Brain pericyte (primary cell): ENCODE measurements at regions not wholly inside any gene's neighbourhood (a gene's known extent, or its start where the extent isn't known, plus 50 kb on each side); places are given as distances from the start of the nearest gene placed in this dataset.

ENCODE experiments used
- DNase-seq: peaks from one replicate; pipeline ENCODE4 v3.0.0-alpha.2; 2012; ENCODE audit warnings: low read depth, low spot score

- DNase-seq: no peak
Measured at GRCh38 chr3:16109929-16110328, 64.6 kb upstream of the GALNT15 start.

DNA sequence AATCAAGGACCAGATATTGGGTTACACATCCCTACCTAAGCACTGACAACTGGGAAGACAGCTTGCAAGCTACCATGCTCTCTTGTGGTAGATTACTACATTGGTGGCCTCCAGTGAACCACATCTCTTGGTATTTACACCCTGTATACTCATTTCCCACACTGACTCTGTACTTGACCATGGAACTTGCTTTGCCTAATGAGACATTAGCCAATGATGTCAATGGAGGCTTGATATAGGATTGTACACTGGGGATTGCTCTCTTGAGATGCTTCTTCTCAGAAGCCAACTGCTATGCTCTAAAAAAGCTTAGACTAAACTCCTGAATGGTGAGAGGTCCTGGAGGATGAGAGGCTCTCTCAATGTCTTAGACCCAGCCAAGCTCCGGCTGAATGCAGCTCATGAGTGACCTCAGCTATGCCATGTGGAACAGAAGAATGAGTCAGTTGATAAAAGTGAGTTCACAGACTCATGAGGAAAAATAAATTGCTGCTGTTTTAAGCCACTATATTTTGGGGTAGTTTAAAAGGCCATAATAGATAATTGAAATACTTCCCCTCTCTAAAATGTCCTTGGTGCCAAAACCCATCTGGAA is 61.5 kb upstream of the GALNT15 start:
- DNase-seq: no peak

GRCh38 chr3:16113704-16114103 is 60.8 kb upstream of the GALNT15 start:
- peak; percentile 18 for DNase-seq

DNA sequence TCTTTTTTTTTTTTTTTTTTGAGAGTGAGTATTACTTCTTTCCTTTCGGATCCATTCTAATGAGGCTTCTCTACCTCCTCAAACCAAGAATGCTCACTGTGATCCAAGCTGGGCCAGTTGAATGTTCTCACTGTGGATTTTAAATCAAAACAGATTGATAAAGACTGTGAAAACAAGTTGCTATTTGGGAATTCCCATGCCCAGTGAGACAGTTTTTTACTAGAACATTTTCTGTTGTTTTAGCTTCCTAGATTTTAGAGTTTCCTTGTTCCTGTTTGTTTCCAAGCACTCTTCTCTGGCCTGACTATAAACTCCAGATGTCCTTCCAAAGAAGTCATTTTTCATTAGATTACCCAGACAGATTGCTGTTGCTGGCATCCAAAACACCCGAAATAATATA is 60.1 kb upstream of the GALNT15 start:
- no peak for DNase-seq

GRCh38 chr3:16114930-16115329 is 59.5 kb upstream of the GALNT15 start:
- no peak for DNase-seq

DNA sequence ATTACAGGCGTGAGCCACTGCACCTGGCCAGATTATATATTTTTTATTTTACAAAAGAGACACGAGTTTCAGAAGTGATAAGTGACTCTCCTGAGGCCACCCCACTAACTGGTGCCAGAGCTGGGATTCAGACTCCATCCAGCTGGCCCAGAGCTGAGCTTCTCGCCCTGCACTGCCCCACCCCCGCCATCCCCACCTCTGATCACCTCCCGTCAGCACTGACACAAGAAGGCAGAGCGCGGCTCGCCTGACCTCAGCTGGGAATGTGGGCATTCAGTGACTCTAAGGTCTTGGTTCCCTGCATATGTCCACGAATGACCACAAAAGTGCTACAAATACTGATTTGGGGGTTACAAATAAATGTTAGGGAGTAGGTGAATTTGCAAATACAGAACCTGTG is 56.1 kb upstream of the GALNT15 start:
- no peak for DNase-seq

GRCh38 chr3:16119887-16120286 is 54.6 kb upstream of the GALNT15 start:
- DNase-seq: no peak

DNA sequence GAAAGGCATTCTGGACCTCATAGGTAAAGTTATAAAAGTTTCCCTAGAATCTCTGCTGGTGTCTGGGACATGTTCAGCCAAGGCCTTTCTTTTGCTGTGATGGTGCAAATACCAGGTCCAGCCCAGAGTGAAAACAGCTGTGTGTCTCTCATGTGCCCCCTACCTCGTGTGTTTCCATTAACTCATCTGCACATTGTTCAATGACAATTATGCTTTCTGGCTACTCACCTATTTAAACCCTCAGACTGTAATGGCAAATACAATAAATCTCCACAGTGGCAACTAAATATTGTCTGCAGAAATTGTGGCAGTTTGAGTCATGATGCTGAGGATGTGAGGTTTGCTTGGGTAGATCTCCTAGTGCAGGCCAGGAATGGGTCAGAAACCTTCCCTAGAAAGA is 53.1 kb upstream of the GALNT15 start:
- no peak for DNase-seq

- no peak for DNase-seq
Measured at GRCh38 chr3:16122155-16122554, 52.3 kb upstream of the GALNT15 start.

DNA sequence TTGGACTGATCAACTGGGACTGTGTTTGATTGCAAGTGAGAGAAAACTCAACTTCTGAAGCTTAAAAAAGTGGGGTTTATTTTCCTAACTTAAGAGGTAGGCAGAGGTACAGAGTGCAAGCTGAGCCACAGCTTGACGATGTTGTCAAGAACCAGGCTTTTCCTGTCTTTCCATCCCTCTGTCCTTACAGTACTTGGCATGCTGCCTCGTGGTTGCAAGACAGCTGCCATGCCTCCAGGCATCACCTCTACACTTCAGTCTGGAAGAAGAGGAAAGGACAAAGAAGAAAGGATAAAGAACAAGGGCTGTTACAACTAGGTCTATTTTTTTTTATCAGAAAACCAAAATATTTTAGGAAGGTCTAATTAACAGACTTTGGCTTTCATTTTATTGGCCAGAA is 51.8 kb upstream of the GALNT15 start:
- DNase-seq: no peak

GRCh38 chr3:16124636-16125035 is 49.8 kb upstream of the GALNT15 start:
- DNase-seq: no peak
